IgD-negative memory B cell (primary cell): ENCODE measurements at regions not wholly inside any gene's neighbourhood (a gene's known extent, or its start where the extent isn't known, plus 50 kb on each side); places are given as distances from the start of the nearest gene placed in this dataset.
A peak's percentile ranks its signal among the peaks of the same experiment; 100 is the strongest.

Source experiments
- H3K27ac Mint-ChIP-seq, 3 donors: one replicate each; pipeline ENCODE4 v1.8.0; 2020 to 2022; ENCODE audit warnings: mild to moderate bottlenecking in 3 of 3, mixed read lengths in 3 of 3, moderate library complexity in 1 of 3
- H3K27me3 Mint-ChIP-seq: one replicate; pipeline ENCODE4 v1.8.0; 2021; ENCODE audit warnings: mixed read lengths
- H3K36me3 Mint-ChIP-seq: one replicate; pipeline ENCODE4 v1.8.0; 2020; ENCODE audit warnings: mild to moderate bottlenecking, mixed read lengths
- H3K4me1 Mint-ChIP-seq, 3 donors: one replicate each; pipeline ENCODE4 v1.8.0; 2020 to 2022; ENCODE audit warnings: mixed read lengths in 3 of 3, mild to moderate bottlenecking in 1 of 3
- H3K4me3 Mint-ChIP-seq, 4 donors: one replicate each; pipeline ENCODE4 v1.8.0; 2020 to 2022; ENCODE audit warnings: mild to moderate bottlenecking in 4 of 4, mixed read lengths in 4 of 4, moderate library complexity in 3 of 4
- H3K9me3 Mint-ChIP-seq, 3 donors: one replicate each; pipeline ENCODE4 v1.8.0; 2020 to 2021; ENCODE audit warnings: mixed read lengths in 3 of 3, mild to moderate bottlenecking in 1 of 3

DNA sequence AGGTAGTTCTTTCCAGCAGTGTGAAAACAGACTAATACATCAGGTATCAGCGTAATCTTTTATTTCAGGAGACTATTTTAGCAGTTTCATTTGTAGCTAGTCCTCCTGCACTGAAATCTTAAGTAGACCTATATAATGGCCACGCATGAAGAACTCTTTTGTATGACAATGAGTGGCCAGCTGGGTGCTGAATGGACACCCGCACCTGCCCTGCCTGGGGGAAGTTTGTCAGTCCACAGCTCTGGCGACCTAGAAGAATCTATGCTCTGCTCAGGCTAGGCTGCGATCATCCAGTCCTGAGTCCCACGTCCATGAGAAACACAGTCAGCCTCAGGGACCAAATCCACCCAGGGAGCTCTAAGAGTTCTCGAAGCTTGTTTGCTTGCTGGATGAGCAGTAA, 709.2 kb upstream of the ID2 start:
- H3K36me3 Mint-ChIP-seq = no peaks in the 10 kb centered on the region
- H3K4me3 Mint-ChIP-seq = no peak overlapping the region
- H3K4me1 Mint-ChIP-seq = no peaks in the 10 kb centered on the region
- H3K27me3 Mint-ChIP-seq = peaks cover 2% of the 10 kb centered on the region
- H3K27ac Mint-ChIP-seq = no peak overlapping the region
- no peaks in the 10 kb centered on the region for H3K9me3 Mint-ChIP-seq

- H3K9me3 Mint-ChIP-seq = no peaks in the 10 kb centered on the region
- H3K27ac Mint-ChIP-seq = no peak overlapping the region
- peaks cover 3% of the 10 kb centered on the region for H3K27me3 Mint-ChIP-seq
- H3K4me3 Mint-ChIP-seq = no peak overlapping the region
- H3K4me1 Mint-ChIP-seq = no peaks in the 10 kb centered on the region
- H3K36me3 Mint-ChIP-seq = no peaks in the 10 kb centered on the region
Measured at GRCh38 chr2:7973801-7974480, 707.9 kb upstream of the ID2 start.

DNA sequence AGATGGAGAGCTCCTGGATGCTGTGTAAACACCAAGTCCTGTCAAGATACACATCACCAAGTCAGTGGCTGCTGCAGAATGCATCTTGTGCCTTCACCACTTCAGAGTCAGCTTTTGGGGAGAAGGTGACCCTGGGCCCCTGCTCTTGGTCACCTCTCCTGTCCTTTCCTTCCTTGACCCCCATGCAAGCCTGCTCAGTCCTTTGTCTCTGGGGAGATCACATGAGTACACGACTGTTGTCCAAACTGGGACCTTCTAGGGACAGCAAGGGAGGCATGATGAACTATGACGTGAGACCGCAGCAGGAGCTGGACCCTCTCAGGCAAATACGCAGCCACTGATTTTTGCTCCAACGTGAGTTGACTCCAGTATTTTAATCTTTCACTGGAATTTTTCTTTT, 706.9 kb upstream of the ID2 start:
- no peaks in the 10 kb centered on the region for H3K36me3 Mint-ChIP-seq
- no peaks in the 10 kb centered on the region for H3K4me1 Mint-ChIP-seq
- H3K27ac Mint-ChIP-seq = no peak overlapping the region
- no peaks in the 10 kb centered on the region for H3K9me3 Mint-ChIP-seq
- no peak overlapping the region for H3K4me3 Mint-ChIP-seq
- peaks cover 3% of the 10 kb centered on the region for H3K27me3 Mint-ChIP-seq

DNA sequence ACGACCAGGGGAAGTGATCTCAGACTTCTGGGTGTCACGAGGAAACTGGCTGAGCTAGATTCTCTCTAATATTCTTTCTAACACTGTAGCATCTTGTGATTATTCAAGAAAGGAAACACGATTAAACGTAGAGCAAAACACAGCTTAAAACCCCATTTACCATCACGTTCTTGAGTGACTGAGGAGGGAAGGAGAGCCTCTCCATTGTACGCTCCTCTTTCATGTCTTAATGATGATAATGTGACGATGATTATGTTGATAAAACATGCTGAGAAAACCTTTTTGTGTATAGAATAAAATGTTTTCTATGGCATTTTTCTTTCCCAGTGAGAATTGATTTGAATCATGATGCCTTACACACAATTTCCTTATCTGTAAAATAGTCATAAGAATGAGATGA, 705.6 kb upstream of the ID2 start:
- Mint-ChIP-seq H3K27me3 (peaks cover 3% of the 10 kb centered on the region), H3K36me3 (no peaks in the 10 kb centered on the region), H3K9me3 (no peaks in the 10 kb centered on the region), H3K4me1 (no peaks in the 10 kb centered on the region), H3K27ac (no peak overlapping the region), H3K4me3 (no peak overlapping the region)

GRCh38 chr2:7977981-7978380, 703.9 kb upstream of the ID2 start:
- Mint-ChIP-seq H3K36me3 (no peaks in the 10 kb centered on the region), H3K9me3 (peaks cover 0 to 3% (median 2%) of the 10 kb centered on the region in 3 donors), H3K27ac (no peak overlapping the region)

GRCh38 chr2:7982054-7982453, 699.8 kb upstream of the ID2 start:
- Mint-ChIP-seq H3K27ac (peak overlapping the region in 1 of 3 donors; percentile 0), H3K36me3 (no peaks in the 10 kb centered on the region), H3K9me3 (peaks cover 0 to 3% (median 2%) of the 10 kb centered on the region in 3 donors), H3K4me1 (peaks cover 0 to 2% (median 0%) of the 10 kb centered on the region in 3 donors), H3K27me3 (peaks cover 3% of the 10 kb centered on the region), H3K4me3 (no peak overlapping the region)

More at GRCh38 chr2:7977981-7978380, 703.9 kb upstream of the ID2 start:
- H3K4me3 Mint-ChIP-seq = no peak overlapping the region
- H3K4me1 Mint-ChIP-seq = no peaks in the 10 kb centered on the region
- peaks cover 1% of the 10 kb centered on the region for H3K27me3 Mint-ChIP-seq

GRCh38 chr2:7983451-7983850, 698.4 kb upstream of the ID2 start:
- Mint-ChIP-seq H3K4me3 (no peak overlapping the region), H3K36me3 (no peaks in the 10 kb centered on the region), H3K27ac (no peak overlapping the region), H3K4me1 (peaks cover 0 to 2% (median 0%) of the 10 kb centered on the region in 3 donors), H3K9me3 (peaks cover 0 to 3% (median 2%) of the 10 kb centered on the region in 3 donors), H3K27me3 (peaks cover 3% of the 10 kb centered on the region)

DNA sequence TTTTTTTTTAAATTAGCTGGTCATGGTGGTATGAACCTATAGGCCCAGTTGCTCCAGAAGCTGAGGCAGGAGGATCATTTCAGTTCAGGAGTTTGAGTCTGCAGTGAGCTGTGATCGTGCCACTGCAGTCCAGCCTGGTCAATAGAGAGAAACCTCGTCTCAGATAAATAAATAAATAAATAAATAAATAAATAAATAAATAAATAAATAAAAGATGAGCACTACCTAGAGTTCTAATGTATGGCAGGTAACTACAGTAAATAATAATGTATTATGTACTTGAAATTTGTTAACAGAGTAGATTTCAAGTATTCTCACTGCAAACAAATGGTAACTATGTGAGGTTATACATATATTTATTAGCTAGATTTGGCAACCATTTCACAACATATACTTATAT, 697.9 kb upstream of the ID2 start:
- no peaks in the 10 kb centered on the region for H3K36me3 Mint-ChIP-seq
- no peak overlapping the region for H3K27ac Mint-ChIP-seq
- H3K4me1 Mint-ChIP-seq = peaks cover 0 to 2% (median 0%) of the 10 kb centered on the region in 3 donors
- H3K27me3 Mint-ChIP-seq = peaks cover 2% of the 10 kb centered on the region
- H3K9me3 Mint-ChIP-seq = peaks cover 0 to 3% (median 2%) of the 10 kb centered on the region in 3 donors
- H3K4me3 Mint-ChIP-seq = no peak overlapping the region

DNA sequence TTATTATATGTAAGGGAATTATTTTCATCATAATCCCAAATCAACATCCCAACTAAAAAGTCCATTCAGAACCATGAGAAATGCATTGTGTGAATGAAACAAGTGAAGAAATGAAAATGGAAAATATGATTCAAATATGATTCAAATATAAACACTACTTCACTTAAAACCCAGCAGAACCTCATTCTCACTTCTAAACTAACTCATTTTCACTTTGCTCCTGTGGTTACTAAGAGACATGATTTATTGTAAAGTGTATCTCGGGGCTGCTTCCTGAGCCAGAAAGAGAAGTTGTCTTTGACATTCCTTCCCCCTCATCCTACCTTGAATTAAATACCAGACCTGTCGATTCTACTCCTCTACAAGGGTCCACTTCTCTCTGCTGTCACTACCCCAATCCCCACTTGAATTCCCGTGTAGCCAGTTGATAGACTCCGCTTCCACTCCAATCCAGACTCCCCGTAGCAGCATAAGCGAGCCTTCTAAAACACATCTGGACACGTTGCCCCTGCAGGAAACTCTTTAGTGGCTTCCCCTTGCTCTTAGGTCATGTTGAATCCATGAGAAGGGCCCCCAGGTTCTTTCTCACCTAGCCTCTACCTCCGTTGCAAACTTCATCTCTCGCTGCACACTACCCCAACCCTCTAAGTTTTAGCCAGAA, 697.0 kb upstream of the ID2 start:
- peaks cover 0 to 3% (median 2%) of the 10 kb centered on the region in 3 donors for H3K9me3 Mint-ChIP-seq
- no peaks in the 10 kb centered on the region for H3K36me3 Mint-ChIP-seq
- no peak overlapping the region for H3K4me3 Mint-ChIP-seq
- peaks cover 2% of the 10 kb centered on the region for H3K27me3 Mint-ChIP-seq
- H3K4me1 Mint-ChIP-seq = peaks cover 0 to 2% (median 0%) of the 10 kb centered on the region in 3 donors
- peak overlapping the region in 1 of 3 donors; percentile 39 for H3K27ac Mint-ChIP-seq

- Mint-ChIP-seq H3K36me3 (no peaks in the 10 kb centered on the region), H3K27ac (no peak overlapping the region)
Measured at GRCh38 chr2:7986431-7986830, 695.4 kb upstream of the ID2 start.

GRCh38 chr2:7987992-7988391, 693.9 kb upstream of the ID2 start:
- Mint-ChIP-seq H3K27ac (no peak overlapping the region), H3K36me3 (no peaks in the 10 kb centered on the region), H3K4me3 (no peak overlapping the region), H3K4me1 (peaks cover 0 to 2% (median 0%) of the 10 kb centered on the region in 3 donors), H3K27me3 (peaks cover 5% of the 10 kb centered on the region), H3K9me3 (no peaks in the 10 kb centered on the region)

More at GRCh38 chr2:7986431-7986830, 695.4 kb upstream of the ID2 start:
- H3K4me1 Mint-ChIP-seq = peaks cover 0 to 2% (median 0%) of the 10 kb centered on the region in 3 donors
- peaks cover 0 to 3% (median 2%) of the 10 kb centered on the region in 3 donors for H3K9me3 Mint-ChIP-seq
- H3K4me3 Mint-ChIP-seq = no peak overlapping the region
- H3K27me3 Mint-ChIP-seq = peaks cover 2% of the 10 kb centered on the region

GRCh38 chr2:7988440-7988839, 693.4 kb upstream of the ID2 start:
- H3K9me3 Mint-ChIP-seq = no peaks in the 10 kb centered on the region
- no peak overlapping the region for H3K27ac Mint-ChIP-seq
- H3K36me3 Mint-ChIP-seq = no peaks in the 10 kb centered on the region
- H3K4me3 Mint-ChIP-seq = no peak overlapping the region
- peaks cover 0 to 2% (median 0%) of the 10 kb centered on the region in 3 donors for H3K4me1 Mint-ChIP-seq
- peaks cover 5% of the 10 kb centered on the region for H3K27me3 Mint-ChIP-seq

DNA sequence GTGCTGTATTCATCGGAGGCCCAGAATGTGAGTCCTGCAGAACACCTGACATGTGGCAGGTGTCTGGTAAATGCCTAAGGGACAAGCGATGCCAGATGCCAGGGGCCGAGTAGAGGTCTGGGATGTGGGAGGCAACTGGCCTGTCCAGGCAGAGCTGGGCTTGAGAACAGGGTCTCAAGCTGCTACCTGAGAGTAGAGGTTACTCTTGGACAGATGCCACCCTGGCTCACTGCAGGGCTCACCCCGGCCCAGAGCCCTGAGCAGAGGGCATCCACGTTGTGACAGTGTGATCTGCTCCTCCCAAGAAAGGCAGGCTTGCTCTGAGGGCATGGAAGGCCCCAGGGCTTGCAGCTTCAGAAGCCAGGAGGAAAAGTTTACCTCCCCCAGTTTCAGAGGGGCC, 692.0 kb upstream of the ID2 start:
- Mint-ChIP-seq H3K4me1 (peaks cover 0 to 2% (median 0%) of the 10 kb centered on the region in 3 donors), H3K36me3 (no peaks in the 10 kb centered on the region), H3K27ac (no peak overlapping the region), H3K27me3 (peaks cover 3% of the 10 kb centered on the region), H3K9me3 (no peaks in the 10 kb centered on the region), H3K4me3 (no peak overlapping the region)

- no peaks in the 10 kb centered on the region for H3K4me1 Mint-ChIP-seq
- no peaks in the 10 kb centered on the region for H3K36me3 Mint-ChIP-seq
- H3K27me3 Mint-ChIP-seq = peaks cover 3% of the 10 kb centered on the region
- no peak overlapping the region for H3K27ac Mint-ChIP-seq
- no peaks in the 10 kb centered on the region for H3K9me3 Mint-ChIP-seq
- H3K4me3 Mint-ChIP-seq = no peak overlapping the region
Measured at GRCh38 chr2:7992612-7993602, 688.9 kb upstream of the ID2 start.

DNA sequence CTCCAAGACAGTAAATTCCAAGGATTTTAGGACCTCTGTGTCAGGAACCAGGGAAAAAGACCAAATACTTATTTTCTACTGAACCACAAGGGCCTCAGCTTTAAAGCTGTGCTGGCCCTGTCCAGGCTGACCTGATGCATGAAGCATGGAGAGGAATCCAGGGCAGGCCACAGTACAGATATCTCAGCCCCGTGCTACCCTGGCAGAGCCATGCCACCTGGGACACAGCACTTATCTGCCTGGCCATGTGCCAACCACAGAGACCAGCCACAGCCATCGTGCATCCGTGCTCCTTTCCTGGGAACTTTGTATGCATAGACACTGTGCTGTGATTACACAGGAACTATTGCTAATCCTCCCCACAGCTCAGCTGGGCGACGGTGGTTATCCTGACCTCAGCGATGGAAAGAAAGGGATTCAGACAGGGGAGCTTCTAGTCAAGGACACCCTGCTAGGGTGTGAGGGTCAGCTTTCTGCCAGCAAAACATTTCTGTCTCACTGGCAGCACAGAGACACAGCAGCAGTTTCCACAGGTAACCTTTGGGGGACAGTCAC, 687.4 kb upstream of the ID2 start:
- no peaks in the 10 kb centered on the region for H3K9me3 Mint-ChIP-seq
- no peak overlapping the region for H3K27ac Mint-ChIP-seq

More for the DNA sequence above, 687.4 kb upstream of the ID2 start:
- no peaks in the 10 kb centered on the region for H3K36me3 Mint-ChIP-seq
- H3K27me3 Mint-ChIP-seq = peaks cover 3% of the 10 kb centered on the region
- no peaks in the 10 kb centered on the region for H3K4me1 Mint-ChIP-seq
- H3K4me3 Mint-ChIP-seq = no peak overlapping the region
